ENCODE measurements at regions not wholly inside any gene's neighbourhood (a gene's known extent, or its start where the extent isn't known, plus 50 kb on each side); places are given as distances from the start of the nearest gene placed in this dataset.

DNA sequence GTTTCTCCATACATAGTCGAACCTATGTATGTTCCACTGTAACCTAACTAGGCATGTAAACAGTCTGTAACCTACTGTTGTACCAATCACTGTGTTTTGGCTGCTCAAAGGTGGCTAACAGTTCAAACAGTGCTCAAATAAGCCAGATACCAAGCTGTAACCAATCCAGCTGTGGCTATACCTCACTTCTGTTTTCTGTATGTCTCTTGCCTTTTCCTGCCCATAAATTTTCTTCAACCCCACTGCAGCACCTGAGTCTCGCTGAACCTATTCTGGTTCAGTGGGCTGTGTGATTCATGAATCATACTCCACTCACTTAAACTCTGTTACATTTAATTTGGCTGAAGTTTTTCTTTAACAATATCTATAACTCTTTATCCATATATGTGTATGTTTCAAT is 340.7 kb downstream of the LPIN1 start:
- peak overlapping the region; percentile 45 for H3K27ac ChIP-seq (ENCODE audit: poor library complexity, severe bottlenecking)
- H3K4me3 ChIP-seq (ENCODE audit: severe bottlenecking), result no peak overlapping the region

DNA sequence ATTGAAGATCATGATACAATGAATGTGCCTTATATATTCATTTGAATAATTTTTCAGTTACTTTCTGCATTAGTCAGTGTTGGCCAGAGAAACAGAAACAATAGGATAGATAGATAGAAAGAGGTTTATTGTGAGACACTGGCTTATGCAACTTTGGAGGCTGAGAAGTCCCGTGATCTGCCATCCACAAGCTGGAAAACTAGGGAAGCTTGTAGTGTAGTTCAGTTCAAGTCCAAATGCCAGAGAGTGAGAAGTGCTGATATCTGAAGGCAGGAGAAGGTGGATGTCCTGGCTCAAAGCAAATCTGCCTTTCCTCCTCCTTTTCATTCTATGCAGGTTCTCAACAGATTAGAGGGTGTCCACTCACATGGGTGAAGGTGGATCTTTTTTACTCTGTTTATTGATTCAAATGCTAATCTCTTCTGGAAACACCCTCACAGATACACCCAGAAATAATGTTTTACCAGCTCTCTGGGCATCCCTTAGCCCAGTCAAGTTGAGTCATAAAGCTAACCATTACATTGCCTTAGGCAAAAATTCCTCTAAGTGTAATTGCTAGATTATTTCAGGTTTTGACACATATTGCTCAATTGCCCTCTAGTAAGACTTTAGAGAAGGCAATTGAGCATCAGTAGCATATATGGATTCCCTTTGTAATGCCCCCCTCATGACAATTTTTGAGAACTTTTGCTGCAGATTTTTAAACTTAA is 341.4 kb downstream of the LPIN1 start:
- no peak for DNase-seq (ENCODE audit: low spot score)
- H3K36me3 ChIP-seq (ENCODE audit: low read depth), result no peaks in the 10 kb centered on the region
- ATAC-seq (ENCODE audit: low read depth), result peak; percentile 79
- H3K4me3 ChIP-seq (ENCODE audit: severe bottlenecking), result no peak overlapping the region
- no peaks in the 10 kb centered on the region for H3K27me3 ChIP-seq (ENCODE audit: insufficient read depth, poor library complexity, severe bottlenecking)
- H3K27ac ChIP-seq (ENCODE audit: poor library complexity, severe bottlenecking), result peak overlapping the region; percentile 45
- H3K9me3 ChIP-seq (ENCODE audit: severe bottlenecking), result no peaks in the 10 kb centered on the region
- peaks cover 9% of the 10 kb centered on the region for H3K4me1 ChIP-seq (ENCODE audit: insufficient read depth, poor library complexity, severe bottlenecking)
- TF ChIP-seq, protein P1, sequence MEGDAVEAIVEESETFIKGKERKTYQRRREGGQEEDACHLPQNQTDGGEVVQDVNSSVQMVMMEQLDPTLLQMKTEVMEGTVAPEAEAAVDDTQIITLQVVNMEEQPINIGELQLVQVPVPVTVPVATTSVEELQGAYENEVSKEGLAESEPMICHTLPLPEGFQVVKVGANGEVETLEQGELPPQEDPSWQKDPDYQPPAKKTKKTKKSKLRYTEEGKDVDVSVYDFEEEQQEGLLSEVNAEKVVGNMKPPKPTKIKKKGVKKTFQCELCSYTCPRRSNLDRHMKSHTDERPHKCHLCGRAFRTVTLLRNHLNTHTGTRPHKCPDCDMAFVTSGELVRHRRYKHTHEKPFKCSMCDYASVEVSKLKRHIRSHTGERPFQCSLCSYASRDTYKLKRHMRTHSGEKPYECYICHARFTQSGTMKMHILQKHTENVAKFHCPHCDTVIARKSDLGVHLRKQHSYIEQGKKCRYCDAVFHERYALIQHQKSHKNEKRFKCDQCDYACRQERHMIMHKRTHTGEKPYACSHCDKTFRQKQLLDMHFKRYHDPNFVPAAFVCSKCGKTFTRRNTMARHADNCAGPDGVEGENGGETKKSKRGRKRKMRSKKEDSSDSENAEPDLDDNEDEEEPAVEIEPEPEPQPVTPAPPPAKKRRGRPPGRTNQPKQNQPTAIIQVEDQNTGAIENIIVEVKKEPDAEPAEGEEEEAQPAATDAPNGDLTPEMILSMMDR (IDR thresholded peaks at IDR 0.05; ENCODE audit: poor library complexity, severe bottlenecking), result no peak

More for the DNA sequence above, 340.7 kb downstream of the LPIN1 start:
- H3K9me3 ChIP-seq (ENCODE audit: severe bottlenecking), result no peaks in the 10 kb centered on the region
- TF ChIP-seq, protein P1 (IDR thresholded peaks at IDR 0.05; ENCODE audit: poor library complexity, severe bottlenecking), result no peak
- no peak for DNase-seq (ENCODE audit: low spot score)
- no peak for ATAC-seq (ENCODE audit: low read depth)
- peaks cover 9% of the 10 kb centered on the region for H3K4me1 ChIP-seq (ENCODE audit: insufficient read depth, poor library complexity, severe bottlenecking)
- H3K27me3 ChIP-seq (ENCODE audit: insufficient read depth, poor library complexity, severe bottlenecking), result no peaks in the 10 kb centered on the region
- no peaks in the 10 kb centered on the region for H3K36me3 ChIP-seq (ENCODE audit: low read depth)

DNA sequence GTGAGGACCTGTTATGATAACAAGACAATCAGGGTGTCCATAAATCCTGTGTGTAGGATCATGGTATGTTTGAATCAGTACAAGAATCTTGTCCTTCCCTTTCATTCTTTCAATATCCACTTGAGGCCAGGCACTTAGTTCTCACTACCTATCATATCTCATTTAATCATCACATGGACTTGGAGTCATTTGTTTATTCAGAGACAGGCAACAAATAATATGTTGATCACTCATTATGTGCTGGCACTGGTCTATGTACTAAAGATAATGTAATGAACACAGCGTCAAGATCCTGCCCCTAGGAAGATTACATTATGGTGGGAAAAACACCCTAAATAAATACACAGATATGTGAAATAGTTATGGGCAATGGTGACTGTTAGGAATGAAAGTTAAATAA is 342.6 kb downstream of the LPIN1 start:
- ATAC-seq (ENCODE audit: low read depth) (no peak), DNase-seq (ENCODE audit: low spot score) (no peak)
- H3K36me3 ChIP-seq (ENCODE audit: low read depth), result no peaks in the 10 kb centered on the region
- H3K27me3 ChIP-seq (ENCODE audit: insufficient read depth, poor library complexity, severe bottlenecking), result no peaks in the 10 kb centered on the region
- H3K27ac ChIP-seq (ENCODE audit: poor library complexity, severe bottlenecking), result no peak overlapping the region
- H3K4me1 ChIP-seq (ENCODE audit: insufficient read depth, poor library complexity, severe bottlenecking), result peaks cover 9% of the 10 kb centered on the region
- H3K9me3 ChIP-seq (ENCODE audit: severe bottlenecking), result no peaks in the 10 kb centered on the region
- TF ChIP-seq, protein P1 (IDR thresholded peaks at IDR 0.05; ENCODE audit: poor library complexity, severe bottlenecking), result no peak
- H3K4me3 ChIP-seq (ENCODE audit: severe bottlenecking), result no peak overlapping the region

DNA sequence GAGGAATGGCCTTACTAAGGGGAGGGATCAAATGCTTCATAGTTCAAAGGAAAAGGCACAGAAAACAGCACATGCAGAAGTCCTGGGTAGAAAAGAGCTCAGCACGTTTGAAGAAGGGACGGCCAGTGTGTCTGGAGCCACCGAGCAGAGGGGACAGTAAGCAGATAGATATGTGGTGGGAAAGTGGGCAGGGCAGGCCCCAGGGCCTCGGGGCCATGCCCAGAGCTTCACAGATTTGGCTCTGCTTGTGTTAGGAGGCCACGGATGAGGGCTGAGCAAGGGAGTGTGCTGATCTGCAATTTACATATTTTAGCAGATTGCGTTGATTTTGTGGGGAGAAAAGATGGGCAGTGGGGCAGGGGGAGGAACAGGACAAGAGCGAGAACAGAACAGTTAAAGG is 343.1 kb downstream of the LPIN1 start:
- H3K4me1 ChIP-seq (ENCODE audit: insufficient read depth, poor library complexity, severe bottlenecking), result peaks cover 9% of the 10 kb centered on the region
- TF ChIP-seq, protein P1 (IDR thresholded peaks at IDR 0.05; ENCODE audit: poor library complexity, severe bottlenecking), result no peak

DNA sequence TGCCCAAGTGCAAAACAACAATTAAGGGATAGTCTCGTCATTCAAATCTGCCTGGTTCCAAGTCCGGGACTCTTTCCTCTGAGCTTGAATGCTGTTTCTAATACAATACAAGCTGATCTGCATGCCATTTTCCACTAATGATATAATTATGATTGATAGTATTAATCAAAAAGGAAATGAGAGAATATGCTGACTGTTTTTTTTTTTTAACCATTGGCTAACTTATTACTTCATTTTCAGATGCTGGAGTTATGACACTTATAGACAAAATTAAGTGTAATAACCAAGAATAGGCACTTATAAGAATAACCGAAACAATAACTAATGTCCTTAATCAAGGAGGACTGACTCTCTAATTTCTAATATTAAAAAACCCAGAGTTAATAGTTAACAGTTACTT is 343.6 kb downstream of the LPIN1 start:
- Histone ChIP-seq H3K4me3 (ENCODE audit: severe bottlenecking) (no peak overlapping the region), H3K9me3 (ENCODE audit: severe bottlenecking) (no peaks in the 10 kb centered on the region), H3K27ac (ENCODE audit: poor library complexity, severe bottlenecking) (no peak overlapping the region), H3K27me3 (ENCODE audit: insufficient read depth, poor library complexity, severe bottlenecking) (no peaks in the 10 kb centered on the region), H3K36me3 (ENCODE audit: low read depth) (no peaks in the 10 kb centered on the region), H3K4me1 (ENCODE audit: insufficient read depth, poor library complexity, severe bottlenecking) (peaks cover 9% of the 10 kb centered on the region)
- ATAC-seq (ENCODE audit: low read depth), result no peak
- no peak for DNase-seq (ENCODE audit: low spot score)
- TF ChIP-seq, protein P1 (IDR thresholded peaks at IDR 0.05; ENCODE audit: poor library complexity, severe bottlenecking), result no peak

More for the DNA sequence above, 343.1 kb downstream of the LPIN1 start:
- ATAC-seq (ENCODE audit: low read depth) (no peak), DNase-seq (ENCODE audit: low spot score) (no peak)
- Histone ChIP-seq H3K27me3 (ENCODE audit: insufficient read depth, poor library complexity, severe bottlenecking) (no peaks in the 10 kb centered on the region), H3K4me3 (ENCODE audit: severe bottlenecking) (no peak overlapping the region), H3K9me3 (ENCODE audit: severe bottlenecking) (no peaks in the 10 kb centered on the region), H3K36me3 (ENCODE audit: low read depth) (no peaks in the 10 kb centered on the region), H3K27ac (ENCODE audit: poor library complexity, severe bottlenecking) (no peak overlapping the region)
